Activated T-helper 9 cell treated with anti-CD3 and anti-CD28 coated beads, Interleukin-2, amount 50 U/mL, for 16 hours (primary cell): ENCODE measurements at regions not wholly inside any gene's neighbourhood (a gene's known extent, or its start where the extent isn't known, plus 50 kb on each side); places are given as distances from the start of the nearest gene placed in this dataset.
"Not testable (repeated sequence)": the region's sequence is repeated elsewhere in the genome, so short reads cannot be mapped to it uniquely, and the experiment has no call there.

Experiments used
- DNase-seq: peaks from one replicate; pipeline ENCODE4 v3.0.0-alpha.2; 2020; ENCODE audit warnings: low read depth

DNA sequence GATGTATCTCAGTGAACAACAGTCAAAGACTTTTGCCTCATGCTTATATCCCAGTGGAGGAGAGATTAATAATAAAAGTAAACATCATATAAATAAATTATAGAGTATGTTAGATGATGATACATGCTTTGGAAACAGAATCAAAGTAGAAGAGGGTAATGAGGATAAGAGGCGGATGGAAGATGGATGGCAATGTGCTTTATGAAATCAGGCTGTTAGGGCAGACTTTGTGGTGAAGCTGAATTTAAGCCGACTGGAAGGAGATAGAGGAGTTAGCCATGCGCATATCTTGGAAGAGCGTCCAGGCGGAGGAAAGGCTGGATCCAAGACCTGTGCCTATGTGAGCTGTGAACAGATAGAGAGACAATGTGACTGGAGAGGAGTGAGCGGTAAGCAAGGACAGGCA lies 74.9 kb upstream of the GUCY1A1 start:
- DNase-seq, result no peak

DNA sequence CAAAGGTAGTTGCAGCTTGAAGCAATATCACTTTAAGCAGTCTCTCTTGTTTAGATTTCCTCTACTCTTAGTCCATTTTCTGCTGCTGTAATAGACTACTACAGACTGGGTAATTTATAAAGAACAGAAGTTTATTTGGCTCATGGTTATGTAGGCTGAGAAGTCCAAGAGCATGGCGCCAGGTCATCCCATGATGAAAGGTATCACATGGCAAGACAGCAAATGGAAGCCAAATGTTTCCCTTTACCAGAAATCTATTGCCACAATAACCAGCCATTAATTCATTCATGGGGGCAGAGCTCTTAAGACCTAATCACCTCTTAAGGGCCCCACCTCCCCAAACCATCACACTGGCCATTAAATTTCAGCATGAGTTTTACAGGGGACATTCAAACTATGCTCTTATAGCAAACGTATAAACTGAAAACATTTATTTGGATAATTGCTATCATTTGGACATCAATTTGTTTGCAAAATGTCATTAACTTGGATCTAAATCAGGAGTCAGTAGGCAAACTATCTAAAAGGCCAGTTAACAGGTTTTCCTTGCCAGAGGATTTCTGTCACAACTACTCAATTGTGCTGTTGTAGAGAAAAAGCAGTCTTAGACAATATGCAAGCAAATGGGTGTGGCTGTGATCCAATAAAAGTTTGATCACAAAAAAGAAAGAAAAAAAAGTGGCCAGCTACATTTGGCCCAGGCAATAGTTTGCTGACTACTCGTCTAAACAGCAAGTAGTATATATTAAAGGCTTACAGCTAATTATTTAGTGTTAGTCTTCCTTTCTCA lies 75.7 kb upstream of the GUCY1A1 start:
- DNase-seq, result no peak

DNA sequence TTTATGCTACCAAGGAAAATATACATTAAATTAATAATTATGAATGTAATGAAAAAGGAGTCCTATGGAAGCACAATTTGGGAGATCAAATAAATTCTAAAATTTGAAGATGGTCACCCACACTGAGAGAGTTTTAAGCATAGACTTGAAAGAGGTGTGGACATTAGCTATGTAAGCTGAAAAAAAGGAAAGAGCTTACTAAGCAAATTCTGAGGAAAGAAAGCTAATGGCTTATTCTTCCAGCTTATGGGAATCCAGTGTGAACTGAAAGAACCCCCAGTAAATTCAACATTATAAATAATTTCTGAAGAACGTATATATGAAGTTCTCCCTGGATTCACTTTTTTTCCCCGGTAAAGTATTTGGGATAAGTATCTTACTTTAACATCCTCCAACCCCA lies 78.2 kb upstream of the GUCY1A1 start:
- no peak for DNase-seq

DNA sequence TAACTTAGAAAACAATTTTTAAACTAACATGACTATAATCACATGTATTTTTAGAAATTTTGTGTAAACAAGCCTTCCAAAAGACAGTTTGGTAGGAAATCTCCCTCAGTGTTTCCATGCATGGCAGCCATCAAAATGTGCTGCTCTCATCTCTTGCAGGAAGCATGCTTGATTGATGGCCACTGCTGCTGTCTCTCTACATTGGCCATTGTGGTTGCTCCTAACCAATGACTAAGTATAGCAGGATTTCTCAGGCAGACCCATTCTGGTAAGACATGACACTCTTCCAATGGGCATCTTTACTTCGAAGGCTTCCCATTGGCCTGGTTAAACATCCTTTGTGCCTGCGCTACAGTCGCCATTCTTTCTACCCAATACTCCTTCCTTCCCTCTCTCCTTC lies 78.9 kb upstream of the GUCY1A1 start:
- DNase-seq, result no peak

DNA sequence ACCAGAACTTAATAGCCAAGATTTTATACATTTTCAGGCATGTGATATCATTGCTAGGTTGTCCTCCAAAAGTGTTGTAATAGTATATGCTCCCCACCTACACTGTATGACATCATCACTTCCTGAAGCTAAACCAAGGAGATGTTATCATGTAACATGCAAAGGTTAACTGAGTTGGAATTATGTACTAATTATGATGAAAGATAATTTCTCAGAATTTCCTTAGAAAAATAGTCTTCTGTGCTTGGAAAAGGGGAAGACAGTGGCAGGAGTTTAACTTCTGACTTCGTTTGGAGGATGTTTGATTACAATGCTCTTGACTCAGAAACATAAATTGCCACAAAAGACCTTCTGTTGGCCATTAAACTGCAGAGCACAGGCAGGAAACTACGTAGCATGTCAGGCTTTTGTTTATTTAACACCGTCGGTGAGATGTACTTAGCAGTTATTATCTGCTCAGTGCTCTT lies 83.6 kb upstream of the GUCY1A1 start:
- DNase-seq, result no peak

DNA sequence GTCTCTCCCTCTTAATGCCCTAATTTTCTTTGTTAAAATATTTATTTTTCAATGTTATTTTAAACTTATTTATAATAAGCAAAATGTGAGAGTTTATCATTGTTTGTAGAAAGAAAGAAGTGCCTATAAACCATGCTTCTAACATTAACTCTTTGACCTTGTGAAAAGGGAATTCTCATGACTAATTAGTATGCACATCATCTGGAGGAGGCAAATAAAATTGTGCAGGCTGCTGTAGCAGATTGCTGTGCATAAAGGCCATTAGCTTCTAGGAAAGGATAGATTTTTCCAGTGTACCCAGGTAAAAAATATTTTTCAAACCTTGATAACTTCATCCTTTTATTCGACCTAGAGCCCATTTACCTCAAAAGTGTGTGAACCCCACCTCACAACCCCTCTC lies 84.6 kb upstream of the GUCY1A1 start:
- no peak for DNase-seq

DNA sequence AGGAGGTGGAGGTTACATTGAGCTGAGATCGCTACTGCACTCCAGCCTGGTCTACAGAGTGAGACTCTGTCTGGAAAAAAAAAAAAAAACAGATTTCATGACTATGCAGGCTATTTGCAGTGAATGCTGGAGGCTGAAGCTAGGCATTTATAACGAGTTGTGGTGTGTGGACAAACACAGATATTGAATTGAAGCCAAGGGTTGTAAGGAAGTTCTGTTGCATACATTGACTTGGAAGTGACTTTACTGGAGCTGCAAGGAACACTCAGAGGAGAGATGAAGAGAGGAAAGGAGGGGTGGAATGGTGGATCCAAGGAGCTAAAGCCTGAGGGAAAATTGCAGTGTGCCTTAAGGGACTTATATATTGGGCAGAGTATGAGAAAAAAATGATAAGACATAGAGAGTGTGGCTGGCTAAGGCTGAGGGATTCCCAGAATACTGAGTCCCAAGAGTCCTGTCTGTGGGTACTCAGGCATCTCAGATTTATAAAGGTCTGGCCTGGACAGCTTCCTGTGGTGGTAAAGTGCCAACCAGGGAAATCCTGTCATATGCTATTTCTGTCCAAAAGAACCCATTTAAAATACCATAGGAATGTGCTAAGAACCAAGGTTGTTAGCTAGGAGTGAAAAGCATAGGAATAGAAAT lies 87.8 kb upstream of the GUCY1A1 start:
- DNase-seq, result no peak

DNA sequence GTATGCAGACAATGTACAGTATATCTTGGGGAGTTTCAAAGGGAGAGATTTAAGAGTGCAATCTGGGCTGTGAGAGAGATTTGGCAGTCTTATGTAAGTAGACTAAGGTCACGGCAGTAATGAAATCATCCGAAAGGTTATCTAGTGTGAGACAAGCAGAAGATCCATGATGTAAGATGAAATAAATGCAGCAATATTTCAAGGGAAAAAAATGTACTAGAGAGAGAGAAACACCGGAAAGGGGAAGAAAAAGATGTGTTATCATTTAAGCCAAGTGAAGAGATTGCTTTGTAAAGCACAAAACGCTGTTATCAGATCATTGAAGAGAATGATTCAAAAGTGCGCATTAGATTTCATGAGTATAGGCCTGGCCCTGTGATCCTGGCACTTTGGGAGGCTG lies 88.4 kb upstream of the GUCY1A1 start:
- DNase-seq, result no peak

DNA sequence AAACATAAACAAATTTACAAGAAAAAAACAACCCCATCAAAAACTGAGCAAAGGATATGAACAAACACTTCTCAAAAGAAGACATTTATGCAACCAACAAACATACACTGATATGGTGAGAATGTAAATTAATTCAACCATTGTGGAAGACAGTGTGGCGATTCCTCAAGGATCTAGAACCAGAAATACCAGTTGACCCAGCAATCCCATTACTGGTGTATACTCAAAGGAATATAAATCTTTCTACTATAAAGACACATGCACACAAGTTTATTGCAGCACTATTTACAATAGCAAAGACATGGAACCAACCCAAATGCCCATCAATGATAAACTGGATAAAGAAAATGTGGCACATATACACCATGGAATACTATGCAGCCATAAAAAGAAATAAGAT lies 92.3 kb upstream of the GUCY1A1 start:
- not testable (repeated sequence) for DNase-seq

DNA sequence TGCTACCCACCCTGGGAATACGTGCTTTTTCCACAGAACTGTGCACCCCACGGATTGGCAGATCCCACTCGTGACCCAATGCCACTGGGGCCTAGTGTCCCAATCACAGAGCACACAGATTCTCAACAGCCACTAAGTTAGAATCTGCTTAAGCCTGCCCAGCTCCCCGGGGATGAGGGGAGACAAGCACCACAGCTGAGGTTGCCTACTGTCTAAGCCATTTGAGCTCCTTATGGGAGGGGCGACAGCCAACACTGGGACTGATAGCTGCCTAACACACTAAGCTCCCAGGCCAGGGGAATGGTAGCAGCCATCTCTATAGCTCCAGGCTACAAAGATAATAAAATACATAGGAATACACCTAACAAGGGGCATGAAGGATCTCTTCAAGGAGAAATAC lies 93.5 kb upstream of the GUCY1A1 start:
- DNase-seq, result no peak

DNA sequence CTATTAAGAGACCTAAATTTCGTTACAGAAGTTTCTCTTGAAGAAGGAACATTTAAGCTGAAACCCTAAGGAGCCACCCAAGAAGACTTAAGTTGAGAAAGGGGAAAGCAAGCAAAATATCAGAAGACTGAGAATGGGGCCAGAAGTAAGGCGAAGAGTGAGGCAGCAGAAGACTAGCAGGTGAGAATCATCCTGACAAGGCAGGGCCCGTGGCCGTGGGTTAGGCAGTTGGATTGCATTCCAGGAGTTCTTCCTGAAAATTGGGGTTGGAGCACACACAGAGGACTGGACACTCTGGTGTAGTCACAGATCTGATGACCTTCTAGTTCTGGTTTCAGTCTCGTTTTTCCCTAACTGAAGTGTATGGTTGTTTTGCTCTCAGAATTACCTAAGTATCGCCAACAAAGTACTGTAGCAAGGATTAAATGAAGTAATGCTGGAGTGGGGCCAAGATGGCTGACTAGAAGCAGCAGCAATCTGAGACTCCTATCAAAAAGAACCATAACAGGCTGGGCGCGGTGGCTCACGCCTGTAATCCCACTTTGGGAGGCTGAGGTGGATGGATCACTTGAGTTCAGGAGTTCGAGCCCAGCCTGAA lies 94.4 kb upstream of the GUCY1A1 start:
- no peak for DNase-seq

DNA sequence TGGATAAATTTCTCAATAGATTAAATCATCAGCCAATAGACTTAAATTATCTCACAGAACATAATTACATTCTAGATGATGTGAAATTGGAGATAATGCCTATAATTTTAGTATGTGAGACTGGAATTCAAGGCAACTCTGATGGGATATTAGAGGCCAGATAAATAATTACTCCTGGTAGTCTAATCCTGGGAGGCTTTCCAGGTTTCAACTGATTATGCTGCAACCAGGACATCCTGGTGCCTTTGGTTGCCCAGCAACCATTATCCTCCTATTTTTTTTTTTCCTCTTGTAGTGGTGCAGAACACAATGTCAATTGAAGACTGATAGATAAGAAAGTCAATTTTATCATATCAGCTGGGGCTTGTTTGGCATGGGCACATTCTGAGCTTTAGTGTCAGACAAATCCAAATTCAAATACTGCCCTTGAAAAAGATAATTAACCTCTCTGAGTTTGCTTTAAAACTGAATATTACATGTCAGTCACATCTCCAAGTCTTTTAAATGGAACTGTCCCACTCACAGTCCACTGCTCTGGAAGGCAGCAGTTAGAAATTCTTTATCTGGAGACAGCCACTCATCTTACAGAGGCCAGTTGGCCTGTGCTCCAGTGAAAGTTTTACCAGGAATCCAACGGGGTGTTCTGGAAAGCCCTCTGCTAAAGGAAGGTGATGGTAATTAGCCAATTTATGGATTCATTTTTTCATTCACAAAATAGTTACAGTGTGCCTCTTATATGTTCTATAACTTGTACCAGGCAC lies 95.3 kb upstream of the GUCY1A1 start:
- no peak for DNase-seq

DNA sequence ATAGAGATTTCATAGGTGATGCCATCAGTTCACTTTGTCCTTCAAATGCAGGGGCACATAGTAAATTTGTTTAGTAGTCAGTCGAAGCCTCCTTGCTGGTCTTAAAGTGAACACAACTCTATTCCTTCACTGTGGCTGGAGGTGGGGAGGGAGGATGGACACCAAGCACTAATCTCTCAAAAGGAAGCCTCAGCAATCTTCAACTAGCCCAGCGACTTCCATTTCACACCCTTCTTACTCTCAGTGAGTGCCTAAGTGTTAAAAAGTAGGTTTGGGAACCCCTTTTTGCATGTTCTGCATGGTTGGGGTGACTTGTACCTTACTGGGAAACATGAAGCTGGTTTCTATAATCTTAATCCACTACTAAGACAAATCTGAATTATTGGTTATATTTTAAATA lies 96.0 kb upstream of the GUCY1A1 start:
- no peak for DNase-seq

DNA sequence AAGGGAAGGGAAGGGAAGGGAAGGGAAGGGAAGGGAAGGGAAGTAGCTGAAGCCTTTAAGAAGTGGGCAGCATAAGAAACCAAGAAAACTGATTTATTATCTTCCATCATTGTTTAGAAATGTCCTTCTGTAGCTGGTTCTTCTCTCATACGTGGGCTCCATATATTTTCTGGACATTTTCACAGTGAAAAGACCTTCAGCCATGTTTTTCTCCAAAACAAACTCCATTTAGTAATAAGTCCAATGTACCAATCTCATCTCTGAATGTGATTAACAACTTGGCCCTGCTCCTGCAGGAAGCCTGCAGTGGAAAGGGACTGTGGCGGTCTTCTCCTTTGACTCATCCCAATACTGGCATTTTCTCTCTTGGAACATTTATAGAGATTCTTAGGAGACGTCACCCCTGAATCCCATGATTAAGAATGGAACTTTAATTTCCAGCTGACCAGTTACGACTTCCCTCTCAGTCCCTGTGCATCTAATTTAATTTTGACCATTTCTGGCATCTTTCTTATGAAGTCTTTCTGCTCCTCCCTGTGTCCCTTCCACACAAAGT lies 96.6 kb upstream of the GUCY1A1 start:
- no peak for DNase-seq

DNA sequence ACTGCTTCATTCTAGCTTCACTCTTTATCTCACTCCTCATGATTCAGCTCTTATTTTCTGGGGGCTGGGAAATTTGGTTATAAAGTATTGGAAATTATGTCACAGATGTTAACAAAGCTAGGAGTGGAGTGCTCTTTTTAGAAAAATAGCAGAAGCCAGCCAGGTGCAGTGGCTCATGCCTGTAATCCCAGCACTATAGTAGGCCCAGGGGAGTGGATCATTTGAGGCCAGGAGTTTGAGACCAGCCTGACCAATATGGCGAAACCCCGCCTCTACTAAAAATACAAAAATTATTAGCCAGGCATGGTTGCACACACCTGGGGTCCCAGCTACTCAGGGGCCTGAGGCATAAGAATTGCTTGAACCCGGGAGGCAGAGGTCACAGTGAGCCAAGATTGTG lies 97.2 kb upstream of the GUCY1A1 start:
- no peak for DNase-seq

DNA sequence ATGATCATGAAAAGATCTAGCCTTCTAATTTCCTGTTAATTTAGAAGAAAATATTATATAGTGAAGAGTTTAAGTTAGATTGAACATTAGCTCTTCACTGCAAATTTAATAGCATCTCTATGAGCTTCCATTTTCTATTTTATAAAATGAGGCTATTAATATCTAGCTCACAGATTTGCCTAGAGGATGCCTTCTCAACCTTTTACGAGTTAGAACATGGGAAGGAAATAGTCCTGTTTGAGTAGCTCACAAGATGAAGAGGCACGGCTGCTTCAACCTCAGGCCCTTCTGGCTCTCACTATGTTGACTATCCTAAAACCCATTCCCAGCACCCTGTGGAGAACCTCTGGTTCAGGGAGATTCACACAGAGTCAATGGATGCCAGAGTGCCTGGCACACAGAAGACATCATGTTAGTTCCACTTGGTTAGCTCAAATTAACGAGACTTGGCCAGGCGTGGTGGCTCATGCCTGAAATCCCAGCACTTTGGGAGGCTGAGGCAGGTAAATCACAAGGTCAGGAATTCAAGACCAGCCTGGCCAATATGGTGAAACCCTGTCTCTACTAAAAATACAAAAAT lies 97.9 kb upstream of the GUCY1A1 start:
- DNase-seq, result no peak

DNA sequence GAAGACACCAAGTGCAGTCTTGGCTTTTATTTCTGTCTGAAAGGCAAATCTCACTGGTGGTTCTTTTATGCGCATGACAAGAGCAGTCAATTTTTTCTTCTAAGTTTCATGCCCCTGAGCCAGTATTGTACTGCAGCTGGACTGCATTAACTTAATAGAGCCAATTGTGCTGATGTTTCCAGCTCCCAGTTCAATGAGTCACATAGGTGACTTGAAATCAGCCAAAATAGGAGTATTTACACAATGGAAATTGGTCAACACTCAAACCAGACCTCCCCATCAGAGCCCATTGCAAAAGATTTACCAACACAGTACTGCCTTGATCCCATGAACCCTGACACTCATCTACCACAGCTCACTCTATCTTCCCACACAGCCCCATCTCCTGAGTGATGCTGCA lies 100.3 kb upstream of the GUCY1A1 start:
- DNase-seq, result no peak

DNA sequence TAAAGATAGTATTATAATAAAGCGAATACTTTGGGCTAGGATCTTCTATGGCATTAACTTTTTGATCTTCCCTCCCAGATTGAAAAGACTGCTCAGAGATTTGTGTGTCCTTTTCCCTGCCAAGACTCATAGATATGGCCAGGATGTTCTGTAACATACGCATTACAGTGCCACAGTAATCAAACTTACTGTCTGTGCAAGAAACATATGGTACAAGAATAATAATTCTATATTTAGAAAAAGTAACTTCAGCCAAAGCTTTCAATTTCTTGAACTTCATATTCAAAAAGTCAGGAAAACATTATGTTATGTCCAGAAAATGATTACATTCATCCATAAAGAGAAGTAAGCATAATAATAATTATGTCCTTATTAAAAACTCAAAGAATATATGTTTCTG lies 100.9 kb upstream of the GUCY1A1 start:
- no peak for DNase-seq

DNA sequence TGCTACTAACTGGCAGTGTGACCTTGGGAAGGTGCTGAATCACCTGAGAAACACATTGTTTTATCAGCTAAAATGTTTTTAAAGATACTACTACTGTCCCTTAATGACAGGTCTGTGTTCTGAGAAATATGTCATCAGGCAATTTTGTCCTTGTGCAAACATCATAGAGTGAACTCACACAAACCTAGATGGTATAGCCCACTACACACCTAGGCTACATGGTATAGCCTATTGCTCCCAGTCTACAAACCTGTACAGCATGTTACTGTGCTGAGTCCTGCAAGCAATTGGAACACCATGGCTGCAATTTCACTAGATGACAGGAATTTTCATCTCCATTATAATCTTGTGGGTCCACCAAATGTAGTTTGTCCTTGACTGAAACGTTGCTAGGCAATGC lies 101.3 kb upstream of the GUCY1A1 start:
- DNase-seq, result no peak

DNA sequence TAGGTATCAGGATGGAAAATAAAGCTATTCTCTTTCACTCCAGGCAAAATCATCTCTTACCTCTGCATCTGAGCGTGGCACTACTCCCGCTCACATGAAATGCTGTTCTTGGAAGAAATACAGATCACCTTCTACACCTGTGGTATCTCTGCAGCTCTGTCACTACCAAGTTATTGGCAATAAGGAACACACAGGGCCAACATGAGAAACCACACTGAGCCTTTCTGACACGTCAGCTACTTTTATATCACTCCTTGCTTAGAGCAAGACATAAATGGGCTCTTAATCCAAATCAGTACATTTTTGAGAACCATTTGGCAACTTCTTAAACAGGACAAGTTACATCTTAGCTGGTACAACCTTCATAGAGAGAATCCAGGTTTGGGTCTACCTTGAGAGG lies 101.8 kb upstream of the GUCY1A1 start:
- no peak for DNase-seq

DNA sequence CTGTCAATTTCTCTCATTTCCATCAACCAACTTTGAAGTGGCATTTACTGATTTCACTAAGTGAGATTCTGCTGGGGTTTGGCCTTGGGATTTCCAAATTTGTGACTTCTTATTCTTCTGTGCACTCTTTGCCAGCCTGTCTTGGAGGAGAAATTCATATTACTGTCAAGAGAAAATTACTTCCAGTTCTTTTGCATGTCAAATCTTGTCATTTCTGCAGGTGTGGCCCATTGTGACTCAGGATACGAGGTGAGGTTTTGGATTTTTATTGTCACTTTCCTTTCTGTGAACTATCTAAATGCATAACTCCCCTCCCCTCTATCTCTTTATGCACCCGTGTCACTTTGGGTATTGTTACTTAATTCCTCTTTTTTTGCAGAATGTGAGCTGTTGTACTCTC lies 102.6 kb upstream of the GUCY1A1 start:
- no peak for DNase-seq

DNA sequence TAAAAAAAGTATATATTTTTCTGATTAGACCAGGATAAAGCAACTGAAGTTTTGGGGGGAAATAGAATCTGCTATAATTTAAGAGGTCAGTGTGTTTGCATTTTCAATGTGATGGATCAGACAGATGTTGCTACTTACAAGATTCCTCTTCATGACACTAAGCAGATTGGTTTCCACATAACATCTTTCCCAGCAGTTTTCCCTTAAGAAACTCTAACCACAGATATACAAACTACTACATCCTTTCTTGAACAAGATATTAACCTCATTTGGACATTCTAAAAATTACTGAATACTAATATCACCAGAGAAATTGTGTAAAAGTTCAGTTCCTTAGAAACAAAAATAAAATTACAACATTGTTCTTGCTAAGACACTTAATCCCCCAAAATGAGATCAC lies 106.7 kb upstream of the GUCY1A1 start:
- no peak for DNase-seq
